ENCODE measurements at regions not wholly inside any gene's neighbourhood (a gene's known extent, or its start where the extent isn't known, plus 50 kb on each side); places are given as distances from the start of the nearest gene placed in this dataset.
A peak's percentile ranks its signal among the peaks of the same experiment; 100 is the strongest.

- DNase-seq, result no peak
Observed at GRCh38 chr17:72591289-72592241, 470.7 kb downstream of the SOX9 start.

GRCh38 chr17:72592242-72592966 is 471.6 kb downstream of the SOX9 start:
- peak; percentile 20 for DNase-seq

- no peak for DNase-seq
Observed at GRCh38 chr17:72592967-72593325, 472.1 kb downstream of the SOX9 start.

GRCh38 chr17:72594248-72594647 is 473.4 kb downstream of the SOX9 start:
- no peak for DNase-seq

Data from T-helper 9 cell (primary cell).